Dedifferentiated amniotic fluid mesenchymal stem cell (primary cell): ENCODE measurements at regions not wholly inside any gene's neighbourhood (a gene's known extent, or its start where the extent isn't known, plus 50 kb on each side); places are given as distances from the start of the nearest gene placed in this dataset.
"Not testable (repeated sequence)": the region's sequence is repeated elsewhere in the genome, so short reads cannot be mapped to it uniquely, and the experiment has no call there.

Experiments
- DNase-seq: peaks from one replicate; pipeline ENCODE4 v3.0.0-alpha.2; 2016; ENCODE audit errors: extremely low spot score

DNA sequence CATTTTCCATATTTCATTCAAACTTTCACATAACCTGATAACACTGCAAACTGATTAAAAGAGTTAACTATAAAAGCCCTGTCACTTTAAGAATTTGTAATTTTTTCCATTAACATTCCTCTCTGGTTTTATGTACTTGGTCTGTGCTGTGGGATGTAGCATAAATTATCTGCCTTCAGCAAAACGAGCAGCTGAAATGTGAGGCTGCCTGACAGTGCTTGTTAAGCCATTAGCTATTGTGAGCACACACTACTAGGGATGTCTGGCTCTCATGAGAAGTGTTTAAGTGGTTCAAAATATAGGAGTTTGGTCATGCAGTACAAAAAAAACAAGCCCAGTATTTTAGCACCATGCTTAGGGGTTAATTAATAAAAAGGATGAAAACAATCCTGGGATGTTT is 63.0 kb downstream of the HOXA1 start:
- DNase-seq: no peak

DNA sequence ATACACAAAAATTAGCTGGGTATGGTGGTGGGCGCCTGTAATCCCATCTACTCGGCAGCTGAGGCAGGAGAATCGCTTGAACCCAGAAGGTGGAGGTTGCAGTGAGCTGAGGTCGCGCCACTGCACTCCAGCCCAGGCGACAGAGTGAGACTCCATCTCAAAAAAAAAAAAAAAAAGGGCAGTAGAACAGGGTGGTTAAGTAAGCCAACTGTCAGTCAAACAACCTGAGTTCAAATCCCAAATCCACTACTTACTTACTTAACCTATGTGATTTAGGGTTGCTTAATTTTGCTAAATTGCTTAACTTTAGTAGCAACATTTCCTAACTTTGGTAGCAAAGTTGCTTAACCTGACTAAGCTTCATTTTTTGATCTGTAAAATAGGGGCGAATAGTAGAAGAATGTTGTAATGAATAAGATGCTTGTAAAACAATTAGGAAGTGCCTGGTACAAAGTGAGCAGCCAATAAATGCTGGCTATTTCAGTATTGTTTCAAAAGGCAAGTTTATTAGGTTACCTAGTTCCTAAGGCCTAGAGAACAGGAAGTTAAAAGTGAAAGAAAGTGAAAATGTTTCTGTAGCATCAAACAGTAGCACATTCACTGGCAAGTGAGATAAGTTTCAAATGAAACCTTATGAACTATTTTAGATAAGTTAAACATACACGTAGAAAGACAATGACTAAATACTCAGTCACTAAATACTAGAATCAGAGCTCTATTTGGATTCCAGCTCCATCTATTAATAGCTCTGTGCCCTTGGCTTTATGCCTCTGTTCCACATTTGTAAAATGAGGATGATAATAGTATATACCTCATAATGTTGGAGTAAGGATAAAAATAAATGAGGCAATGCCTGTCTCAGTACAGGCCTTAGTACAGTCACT is 64.3 kb downstream of the HOXA1 start:
- DNase-seq: no peak

DNA sequence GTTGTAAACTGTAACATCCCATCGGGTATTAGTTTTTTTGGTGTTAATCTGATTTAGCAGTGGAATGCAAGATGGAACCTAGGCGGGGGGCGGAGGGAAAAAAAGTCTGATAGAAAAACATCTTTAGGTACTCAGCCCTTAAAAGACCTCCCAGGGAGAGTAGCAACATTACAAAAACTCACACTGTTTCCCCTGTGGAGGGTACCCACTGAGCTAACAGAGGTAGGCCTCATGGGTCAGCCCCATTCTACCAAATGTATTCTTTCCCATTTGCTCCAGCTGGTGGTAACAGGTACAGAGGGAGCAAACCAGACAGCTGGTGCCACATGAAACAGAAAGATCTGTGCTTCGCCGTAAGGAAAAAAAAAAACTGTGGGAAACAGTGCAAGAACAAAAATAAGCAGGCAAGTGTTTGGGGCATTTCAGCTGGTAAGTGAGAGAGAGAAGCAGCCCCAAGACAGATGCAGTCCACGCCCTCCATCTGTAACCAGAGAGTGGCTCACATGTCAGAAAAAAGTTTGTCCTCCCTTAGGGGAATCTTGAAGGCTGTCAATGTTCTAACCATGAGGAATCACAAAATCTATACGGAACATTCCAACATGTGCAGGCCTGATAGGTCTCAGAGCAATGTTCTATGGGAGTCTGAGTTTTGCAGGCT is 65.3 kb downstream of the HOXA1 start:
- DNase-seq: no peak

DNA sequence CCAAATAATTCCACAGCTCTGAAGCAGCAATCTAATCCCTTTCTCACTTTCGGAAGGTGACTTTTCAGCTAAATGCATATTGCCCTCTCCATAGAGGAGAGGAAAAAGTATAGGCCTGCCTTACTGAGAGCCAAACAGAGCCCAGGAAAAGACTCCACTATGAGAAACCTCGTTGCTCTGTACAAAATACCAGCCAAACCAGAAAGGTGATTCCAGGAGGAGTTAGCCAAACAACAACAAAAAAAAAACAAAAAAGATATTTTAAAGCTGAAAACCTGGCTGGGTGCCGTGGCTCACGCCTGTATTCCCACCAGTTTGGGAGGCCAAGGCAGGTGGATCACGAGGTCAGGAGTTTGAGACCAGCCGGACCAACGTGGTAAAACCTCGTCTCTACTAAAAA is 70.5 kb downstream of the HOXA1 start:
- DNase-seq: no peak

DNA sequence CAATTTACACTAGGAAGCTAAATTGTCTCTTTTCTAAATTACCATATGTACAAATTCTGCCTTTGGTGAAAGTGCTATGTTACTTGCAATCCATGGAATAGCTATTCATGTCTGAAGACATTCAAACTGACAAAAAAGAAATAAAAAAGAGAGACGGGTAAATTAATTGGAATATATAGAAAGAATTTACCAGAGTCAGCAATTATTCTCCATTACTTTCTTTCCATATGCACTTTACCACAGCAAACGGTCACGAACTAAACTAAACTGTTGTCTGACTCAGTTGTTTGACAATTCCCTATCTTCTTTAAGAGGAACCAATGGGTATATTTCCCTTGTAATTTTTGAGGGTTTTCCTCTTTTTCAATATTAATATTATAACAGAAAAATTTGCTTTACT is 85.7 kb downstream of the HOXA1 start:
- no peak for DNase-seq

DNA sequence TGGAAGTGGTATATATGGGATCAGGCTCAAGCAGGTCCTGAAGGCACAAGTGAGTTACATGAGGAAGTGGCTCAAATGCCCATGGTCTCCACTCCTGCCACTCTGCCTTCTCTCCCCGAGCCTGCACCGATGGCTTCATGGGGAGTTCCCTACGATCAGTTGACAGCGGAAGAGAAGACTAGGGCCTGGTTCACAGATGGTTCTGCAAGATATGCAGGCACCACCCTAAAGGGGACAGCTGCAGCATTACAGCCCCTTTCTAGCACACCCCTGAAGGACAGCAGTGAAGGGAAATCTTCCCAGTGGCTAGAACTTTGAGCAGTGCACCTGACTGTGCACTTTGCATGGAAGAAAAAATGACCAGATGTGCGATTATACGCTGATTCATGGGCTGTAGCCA is 95.3 kb downstream of the HOXA1 start:
- DNase-seq: no peak

DNA sequence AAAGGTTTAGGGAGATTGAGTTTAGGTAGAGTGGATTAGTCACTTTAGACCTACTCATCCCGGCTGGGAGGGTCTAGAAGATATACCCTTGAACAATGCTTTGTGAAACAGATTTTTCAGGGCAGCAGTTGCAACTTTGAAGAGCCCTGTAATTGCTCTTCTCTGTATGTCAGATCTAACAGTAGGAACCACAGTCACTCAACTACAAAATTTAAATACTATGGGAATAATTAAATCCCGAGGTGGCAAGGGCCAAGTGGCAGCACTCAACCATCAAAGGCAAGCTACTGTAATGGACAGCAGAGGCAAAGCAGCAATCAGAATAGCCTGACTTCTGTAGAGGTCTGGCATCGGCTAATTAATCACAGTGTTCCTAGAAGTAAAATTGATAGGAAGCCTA is 97.5 kb downstream of the HOXA1 start:
- not testable (repeated sequence) for DNase-seq

DNA sequence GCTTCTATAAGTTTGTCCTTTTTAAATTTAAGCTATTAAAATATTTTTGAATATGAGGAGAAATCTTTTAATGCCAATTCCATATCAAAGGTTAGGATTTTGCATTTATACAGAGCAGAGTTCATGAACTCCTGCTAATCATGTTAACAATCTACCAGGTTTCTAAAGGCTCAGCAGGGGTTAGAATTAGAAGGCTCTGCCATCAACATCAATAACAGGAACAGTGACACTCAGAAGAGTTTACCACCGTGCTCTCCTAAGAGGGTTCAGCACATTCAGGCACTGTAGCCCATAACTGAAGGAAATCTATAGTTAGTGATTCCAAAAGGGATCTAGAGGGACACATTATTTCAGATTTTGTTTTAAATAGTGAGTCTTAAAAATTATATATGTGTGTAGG is 100.1 kb downstream of the HOXA1 start:
- no peak for DNase-seq

DNA sequence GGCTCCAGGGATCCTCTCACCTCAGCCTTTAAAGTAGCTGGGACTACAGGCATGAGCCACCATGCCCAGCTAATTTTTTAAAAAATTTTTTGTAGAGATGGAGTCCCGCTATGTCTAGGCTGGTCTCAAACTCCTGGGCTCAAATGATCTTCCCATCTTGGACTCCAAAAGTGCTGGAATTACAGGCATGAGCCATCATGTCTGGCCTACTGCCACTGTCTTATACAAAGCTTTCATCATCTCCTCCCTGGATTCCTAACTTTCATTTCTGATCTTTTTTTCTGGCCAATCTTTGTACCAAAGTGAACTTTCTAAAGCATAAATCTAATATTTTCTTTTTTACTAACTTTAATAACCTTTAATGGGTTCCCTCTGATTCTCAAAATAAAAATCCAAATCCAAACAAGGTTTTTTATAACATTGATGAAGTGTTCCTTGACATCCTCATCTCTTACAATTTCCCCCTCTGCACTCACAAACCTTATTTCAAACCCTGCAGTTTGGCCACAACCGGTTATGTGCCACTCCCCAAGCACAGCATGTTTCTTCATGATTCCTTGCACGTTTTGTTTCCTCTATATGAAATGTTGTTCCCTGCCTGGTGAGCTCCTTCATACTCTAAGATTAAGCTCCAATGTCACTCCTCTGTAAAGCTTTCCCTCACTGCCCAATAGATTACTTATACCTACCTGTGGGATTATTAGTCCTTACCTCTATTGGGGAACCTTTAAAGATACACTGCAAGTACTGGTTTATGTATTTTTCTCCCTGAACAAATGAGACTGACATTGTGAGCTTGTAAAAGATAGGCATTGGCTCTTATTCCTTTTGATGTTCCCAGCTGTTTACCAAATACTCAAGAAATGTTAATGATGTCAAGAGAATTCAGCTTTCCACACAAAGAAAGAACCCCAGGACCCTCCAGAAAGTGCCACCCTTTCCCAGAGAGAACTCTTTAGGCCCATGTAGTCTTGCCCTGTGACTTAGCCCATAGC is 101.7 kb downstream of the HOXA1 start:
- peak; percentile 15 for DNase-seq

DNA sequence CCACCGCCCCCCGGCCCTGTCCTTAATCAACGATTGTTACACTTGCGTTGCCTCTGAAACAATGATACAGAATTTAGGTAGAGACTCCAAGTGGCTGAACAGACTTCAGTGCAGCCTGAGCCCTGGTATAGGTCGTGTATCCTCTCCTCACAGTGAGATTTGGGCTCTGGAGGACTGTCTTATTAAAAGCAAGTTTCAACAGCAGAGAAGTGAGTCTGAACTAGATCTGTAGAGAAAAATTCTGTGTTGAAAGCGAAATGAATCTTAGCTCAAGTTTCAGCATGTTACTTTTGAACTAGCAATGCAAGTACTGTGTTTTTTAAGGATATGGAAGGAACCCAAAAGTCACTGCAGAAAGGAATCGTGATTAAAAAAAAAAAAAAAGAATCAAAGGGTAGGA is 103.1 kb downstream of the HOXA1 start:
- DNase-seq: no peak

DNA sequence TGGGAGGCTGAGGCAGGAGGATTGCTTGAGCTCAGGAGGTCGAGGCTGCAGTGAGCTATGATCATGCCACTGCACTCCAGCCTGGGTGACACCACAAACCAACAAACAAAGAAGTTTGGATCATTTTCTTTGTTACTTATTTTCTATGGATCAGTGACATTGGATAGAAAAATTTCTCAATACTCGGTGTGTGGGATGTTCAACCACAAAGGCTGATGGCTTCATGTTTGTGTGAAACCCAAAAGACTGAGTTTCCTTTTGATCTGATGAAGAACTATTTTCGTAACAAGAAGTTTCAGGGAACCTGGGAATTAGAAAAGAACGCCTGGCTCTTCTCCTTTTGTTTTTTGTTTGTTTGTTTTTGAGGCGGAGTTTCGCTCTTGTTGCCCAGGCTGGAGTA is 104.0 kb downstream of the HOXA1 start:
- DNase-seq: no peak

DNA sequence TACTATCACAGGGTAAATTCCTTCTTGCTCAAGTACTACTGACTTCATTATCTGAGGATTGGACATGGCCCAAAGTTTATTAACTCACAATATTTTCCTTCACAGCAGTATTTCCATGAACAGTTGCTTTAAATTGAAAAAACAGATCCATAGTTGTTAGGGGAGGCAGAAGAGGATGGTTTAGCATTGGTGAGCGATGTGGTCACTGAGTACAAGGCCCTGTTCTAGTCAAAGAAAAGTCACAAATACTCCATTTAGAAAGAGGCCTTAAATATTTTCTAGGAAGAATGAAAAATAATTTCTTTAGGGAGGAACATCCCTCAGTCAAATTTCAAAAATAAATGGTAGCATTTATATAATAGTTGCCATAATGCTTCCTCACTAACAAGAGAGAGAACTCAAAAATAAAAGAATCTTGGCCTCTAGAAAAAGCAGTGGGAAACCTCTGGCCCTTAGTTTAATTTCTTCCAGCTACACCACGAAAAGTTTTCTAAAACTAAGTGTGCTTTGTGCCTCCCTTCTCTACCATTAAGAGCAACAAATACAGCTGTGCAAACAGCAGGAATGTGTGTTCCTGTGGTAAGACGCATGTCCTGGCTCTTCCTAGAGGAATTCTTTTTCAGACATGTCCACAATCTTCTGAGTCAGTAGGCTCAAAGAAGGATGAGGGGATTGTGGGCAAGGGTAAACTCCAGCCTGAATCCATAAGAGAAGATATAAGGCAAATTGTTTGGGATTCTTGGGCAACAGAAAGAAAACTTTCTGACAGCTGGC is 105.7 kb downstream of the HOXA1 start:
- DNase-seq: no peak

DNA sequence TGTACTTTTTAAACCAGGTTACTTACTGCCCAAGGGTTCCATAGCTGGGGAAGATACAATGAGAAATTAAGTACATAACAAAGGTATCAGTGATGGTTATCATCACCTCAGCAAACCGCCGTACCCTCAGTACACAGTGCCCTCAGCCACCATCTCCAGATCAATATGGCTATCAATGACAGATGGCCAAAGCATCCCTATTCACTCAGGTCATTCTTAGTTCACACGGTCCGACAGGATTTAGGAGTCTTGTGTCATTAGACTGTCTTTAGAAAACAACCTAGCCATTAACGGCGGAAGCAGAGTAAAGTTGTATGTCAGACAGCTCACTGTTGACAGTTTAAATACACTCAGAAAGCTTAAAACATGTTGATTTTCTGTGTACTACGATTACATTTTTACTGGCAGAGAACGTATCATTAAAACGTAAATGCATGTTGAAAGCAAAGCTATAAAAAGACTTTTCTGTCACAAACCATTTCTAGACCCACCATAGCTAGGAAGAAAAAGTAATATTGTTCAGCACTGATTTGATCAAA is 106.9 kb downstream of the HOXA1 start:
- DNase-seq: no peak

DNA sequence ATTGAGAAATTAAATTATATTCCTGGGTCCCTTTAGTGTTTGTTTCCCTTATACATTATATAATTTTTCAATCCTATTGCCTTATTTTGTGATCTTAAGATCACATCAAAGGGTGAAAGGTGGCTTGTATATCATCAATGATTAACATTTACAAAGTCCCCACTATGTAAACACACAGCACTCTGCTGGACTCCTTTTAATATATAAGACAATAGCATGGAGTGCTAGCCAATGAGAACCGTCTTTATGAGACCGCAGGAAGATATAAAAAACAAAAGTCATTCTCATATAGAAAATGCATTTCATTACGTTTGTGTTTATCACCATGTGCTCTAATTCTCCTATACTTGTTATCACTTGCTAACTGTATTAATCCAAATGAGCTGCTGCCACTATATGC is 108.5 kb downstream of the HOXA1 start:
- DNase-seq: no peak

DNA sequence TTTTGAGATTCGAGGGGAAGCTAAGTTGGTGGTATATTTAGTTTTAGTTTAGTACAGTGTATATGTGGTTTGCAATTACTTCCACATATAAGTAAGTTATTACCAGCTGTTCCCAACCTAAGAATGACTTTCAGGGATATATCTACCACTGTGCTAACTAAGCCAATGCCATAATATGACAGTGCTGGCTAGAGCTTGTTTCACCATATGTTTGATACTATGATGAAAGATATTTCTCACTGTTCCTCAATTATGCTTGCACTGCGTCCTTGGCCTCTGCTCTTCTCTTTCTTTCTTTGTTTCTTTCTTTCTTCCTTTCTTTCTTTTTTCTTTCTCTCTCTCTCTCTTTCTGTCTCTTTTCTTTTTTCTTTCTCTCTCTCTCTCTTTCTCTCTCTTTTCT is 113.8 kb upstream of the SKAP2 start:
- DNase-seq: no peak

DNA sequence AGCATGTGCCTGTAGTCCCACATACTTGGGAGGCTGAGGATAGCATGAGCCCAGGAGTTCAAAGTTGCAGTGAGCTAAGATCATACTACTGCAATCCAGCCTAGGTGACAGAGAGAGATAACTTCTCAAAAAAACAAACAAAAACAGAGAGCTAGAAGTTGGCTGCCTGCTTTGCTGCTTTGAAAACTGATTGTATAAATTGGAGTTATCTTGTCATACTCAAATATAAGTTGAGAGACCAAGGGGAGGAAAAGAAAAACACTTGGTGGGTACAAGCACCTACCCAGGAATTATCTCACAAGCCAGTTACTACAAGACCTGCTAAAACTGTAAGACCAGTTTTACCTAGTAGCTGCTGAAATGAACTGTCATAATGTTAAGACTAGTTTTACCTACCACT is 112.5 kb upstream of the SKAP2 start:
- no peak for DNase-seq

DNA sequence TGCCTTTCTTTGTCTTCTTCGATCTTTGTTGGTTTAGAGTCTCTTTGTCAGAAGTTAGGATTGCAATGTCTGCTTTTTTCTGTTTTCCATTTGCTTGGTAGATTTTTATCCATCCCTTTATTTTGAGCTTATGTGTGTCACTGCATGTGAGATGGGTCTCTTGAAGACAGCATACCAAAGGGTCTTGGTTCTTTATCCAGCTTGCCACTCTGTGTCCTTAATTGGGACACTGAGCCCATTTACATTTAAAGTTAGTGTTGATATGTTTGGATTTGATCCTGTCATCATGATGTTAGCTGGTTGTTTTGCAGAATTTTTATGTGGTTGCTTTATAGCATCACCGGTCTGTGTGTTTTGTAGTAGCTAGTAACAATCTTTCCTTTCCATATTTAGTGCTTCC is 107.5 kb upstream of the SKAP2 start:
- not testable (repeated sequence) for DNase-seq

DNA sequence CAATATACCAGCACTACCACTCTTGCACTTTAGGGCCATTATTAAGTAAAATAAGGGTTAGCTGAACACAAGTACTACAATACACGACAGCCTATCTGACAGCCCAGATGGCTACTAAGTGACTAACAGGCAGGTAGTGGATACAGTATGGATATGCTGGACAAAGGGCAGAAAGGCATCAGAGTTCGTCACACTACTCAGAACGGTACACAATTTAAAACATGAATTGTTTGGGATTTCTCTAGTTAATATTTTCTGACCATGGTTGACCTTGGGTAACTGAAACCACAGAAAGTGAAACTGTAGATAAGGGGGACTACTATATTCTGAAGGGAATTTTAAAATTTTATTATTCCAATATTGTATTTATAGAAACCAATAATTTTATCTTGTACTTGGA is 101.3 kb upstream of the SKAP2 start:
- no peak for DNase-seq

DNA sequence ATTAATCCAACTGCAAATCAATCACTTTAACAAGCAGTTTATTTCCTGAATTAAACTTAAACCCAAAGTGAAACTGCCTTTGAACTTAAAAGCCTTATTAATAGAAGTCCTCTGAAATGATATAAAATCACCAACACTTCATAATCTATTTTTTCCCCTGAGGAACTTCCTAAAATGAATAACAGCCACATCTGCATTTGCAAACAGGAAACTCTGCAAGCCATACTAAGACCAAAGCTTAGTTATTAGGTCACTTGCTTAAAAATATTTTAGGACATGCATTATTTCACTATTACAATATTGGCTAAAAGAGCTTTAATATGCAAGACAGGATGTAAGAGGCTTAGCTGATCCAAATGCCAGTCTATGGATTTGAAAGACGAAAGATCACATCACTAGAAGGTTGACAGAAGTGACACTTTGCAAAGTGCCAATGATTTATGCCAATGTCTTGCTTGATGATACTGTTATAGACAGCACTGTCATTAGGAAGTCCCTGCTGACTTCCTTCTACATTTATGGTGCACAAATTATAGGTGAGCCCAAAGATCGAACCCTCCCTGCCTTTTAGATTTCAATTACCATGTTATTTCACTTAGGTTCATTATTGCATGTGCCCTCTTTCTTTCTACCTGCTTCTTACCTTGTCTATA is 99.9 kb upstream of the SKAP2 start:
- DNase-seq: no peak

DNA sequence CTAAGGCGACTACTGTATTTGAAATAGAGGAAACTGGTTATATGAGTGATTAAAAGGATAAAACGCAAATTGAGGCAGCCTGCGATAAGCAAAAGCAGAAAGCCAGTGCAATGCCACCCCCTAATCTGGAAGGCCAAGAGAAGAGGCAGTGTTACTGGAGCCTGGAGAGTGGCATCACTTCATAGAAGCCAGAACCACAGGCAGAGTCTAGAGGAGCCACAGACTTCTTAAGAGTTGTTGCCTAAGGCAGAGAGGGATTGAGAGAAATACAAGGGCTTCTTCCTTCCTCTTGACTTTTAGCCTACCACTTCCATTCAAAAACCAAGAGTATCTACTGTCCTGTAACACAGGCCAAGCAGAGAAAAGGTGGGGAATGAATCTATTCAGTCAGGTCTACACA is 94.9 kb upstream of the SKAP2 start:
- no peak for DNase-seq

DNA sequence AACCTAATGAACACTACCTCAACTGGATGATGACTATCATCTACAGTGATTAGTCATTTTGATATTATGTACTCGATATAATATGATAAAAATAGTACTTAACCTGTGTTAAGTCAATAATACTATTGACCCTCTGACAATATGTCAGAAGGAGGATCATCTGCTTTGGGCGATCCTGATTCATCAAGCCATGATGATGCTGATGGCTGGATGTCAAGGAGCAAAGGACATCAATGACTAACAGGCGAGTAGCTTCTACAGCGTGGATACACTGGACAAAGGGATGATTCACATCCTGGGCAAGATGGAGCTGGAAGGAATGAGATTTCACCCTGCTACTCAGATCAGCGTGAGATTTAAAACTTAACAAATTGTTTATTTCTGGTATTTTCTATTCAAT is 94.4 kb upstream of the SKAP2 start:
- DNase-seq: no peak
